GM12873 (cell line): ENCODE measurements at regions not wholly inside any gene's neighbourhood (a gene's known extent, or its start where the extent isn't known, plus 50 kb on each side); places are given as distances from the start of the nearest gene placed in this dataset.

Experiments used
- CTCF ChIP-seq: IDR thresholded peaks from 2 replicates; pipeline ENCODE4 v1.5.1; 2012; ENCODE audit warnings: low read depth, mild to moderate bottlenecking, moderate library complexity, low read length, control low read depth; ENCODE audit not compliant: insufficient read depth; ENCODE audit errors: missing control alignments

DNA sequence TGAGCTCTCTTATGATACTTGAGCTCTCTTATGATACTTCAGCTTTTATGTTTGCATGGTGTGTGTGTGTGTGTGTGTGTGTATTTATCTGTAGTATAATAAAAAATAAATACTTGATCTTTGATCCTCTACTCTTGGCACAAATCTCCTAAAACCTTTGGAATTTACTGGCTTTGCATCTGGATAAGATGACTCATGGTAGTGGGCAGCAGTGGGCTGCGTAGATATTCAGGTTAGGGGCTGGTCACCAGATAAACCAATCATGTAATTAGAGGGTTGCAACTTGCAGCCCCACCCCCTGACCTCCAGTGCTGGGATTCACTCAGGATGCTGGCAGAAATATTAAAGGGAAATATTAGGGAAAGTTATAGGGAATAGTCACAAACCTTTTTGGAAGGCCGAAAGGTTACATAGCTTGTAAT, 151.9 kb upstream of the COL21A1 start:
- no peak for TF ChIP-seq CTCF

DNA sequence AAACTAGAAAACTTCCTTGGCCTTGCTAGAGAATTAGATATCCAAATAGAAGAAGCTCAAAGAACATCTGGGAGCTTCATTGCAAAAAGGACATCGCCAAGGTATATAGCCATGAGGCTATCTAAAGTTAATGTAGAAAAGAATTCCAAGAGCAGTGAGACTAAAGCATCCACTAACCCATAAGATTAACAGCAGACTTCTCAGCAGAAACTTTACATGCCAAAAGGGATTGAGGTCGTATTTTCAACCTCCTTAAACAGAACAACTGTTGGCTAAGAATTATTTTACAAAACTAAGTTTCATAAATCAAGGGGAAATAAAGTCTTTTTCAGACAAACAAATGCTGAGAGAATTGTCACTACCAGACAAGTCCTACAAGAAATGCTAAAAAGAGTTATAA, 149.1 kb upstream of the COL21A1 start:
- TF ChIP-seq CTCF: no peak

GRCh38 chr6:56393615-56394612, 146.5 kb upstream of the COL21A1 start:
- no peak for TF ChIP-seq CTCF

- TF ChIP-seq CTCF: no peak
Measured at GRCh38 chr6:56388415-56388755, 141.0 kb upstream of the COL21A1 start.

DNA sequence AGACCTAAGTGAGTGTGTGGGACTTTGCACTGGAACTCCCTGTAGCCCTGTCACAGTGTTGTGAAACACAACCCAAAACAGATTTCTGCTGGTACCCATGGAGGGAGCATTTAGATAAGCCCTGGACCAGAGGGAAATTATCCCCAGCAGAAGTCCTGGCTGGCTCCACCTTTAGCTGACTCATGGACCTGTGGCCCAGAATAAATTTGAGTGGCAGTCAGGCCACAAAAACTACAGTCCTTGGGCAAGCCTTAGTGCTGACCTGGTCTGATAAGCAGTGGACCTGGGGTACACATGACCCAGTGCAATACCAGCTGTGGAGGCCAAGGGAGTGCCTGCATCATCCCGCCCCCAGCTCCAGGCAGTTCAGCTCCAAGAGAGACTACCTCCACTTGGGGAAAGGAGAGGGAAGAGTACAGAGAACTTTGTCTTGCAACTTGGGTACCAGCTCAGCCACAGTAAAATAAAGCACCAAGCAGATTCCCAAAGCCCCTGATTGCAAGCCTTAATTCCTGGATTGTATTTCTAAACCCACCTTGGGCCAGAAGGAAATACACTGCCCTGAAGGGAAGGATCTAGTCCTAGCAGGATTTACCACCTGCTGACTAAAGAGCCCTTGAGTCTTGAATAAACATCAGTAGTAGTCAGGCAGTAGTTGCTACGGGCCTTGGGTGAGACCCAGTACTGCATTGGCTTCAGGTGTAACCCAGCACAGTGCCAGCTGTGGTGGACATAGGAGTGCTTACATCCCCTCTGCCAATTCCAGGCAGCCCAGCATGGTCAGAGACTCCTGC, 140.4 kb upstream of the COL21A1 start:
- TF ChIP-seq CTCF: no peak

DNA sequence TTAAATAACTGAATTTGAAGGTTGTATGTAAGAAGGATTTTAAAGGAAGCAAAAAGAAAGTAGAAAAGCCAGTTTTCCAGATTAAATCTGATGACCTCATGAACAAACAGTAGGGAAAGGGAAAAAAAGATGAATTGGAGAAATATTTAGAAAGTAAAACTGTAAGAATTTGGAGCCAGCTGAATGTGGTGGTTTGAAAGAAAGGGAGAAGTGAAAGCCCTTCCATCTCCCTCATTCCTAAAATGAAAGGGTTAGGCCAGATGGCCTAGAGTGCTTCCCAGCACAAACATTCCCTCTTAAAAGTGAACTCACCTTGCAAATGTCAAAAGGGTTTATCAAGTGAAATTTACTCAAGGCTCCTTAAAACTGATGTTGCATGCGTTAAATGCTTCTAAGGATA, 139.3 kb upstream of the COL21A1 start:
- TF ChIP-seq CTCF: no peak

- TF ChIP-seq CTCF: no peak
Measured at GRCh38 chr6:56385981-56386593, 138.7 kb upstream of the COL21A1 start.
